GM21825 (cell line): ENCODE measurements at regions not wholly inside any gene's neighbourhood (a gene's known extent, or its start where the extent isn't known, plus 50 kb on each side); places are given as distances from the start of the nearest gene placed in this dataset.
"Not testable (repeated sequence)": the region's sequence is repeated elsewhere in the genome, so short reads cannot be mapped to it uniquely, and the experiment has no call there.

Experiments
- ATAC-seq: cut with Tn5 transposase; IDR thresholded peaks from one replicate; pipeline ENCODE4 v1.9.1; 2021; ENCODE audit warnings: mild to moderate bottlenecking, moderate library complexity; ENCODE audit not compliant: unreplicated experiment

DNA sequence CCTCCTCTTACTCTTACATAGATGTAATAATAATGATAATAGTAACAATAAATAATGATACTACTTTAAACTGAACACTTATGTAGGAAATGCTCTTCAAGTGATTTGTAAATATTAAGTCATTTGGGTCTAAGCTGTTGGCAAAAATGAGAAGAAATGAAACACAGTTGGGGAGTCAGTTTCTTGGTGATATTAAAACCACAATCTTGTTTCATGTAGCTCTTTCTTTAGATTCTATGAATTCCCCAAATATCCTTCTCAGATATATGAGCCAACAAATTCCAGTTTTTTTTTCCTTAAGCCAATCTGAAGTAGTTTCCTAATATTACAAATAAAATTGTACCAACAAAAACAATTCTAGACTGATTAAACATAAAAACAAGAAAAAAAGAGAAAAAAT lies 1115.6 kb upstream of the CNTN5 start:
- ATAC-seq = no peak

DNA sequence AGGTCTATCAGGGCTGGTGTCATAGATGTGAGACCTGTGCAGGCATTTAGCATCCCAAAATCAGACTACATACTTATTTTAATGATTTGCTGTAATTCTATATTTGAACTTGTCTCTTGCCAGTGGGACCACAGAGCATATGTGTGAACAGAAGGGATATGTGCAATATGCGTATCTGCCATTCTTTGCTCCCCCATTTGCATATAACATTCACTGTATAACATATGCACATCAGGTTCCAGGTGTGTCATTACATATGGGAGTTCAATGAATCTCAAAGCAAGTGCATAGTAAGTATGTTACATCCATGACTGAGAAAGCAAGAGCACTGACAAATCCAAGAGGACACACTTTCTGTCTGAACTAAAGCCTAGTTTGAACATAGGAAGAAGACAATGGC lies 1115.1 kb upstream of the CNTN5 start:
- no peak for ATAC-seq

DNA sequence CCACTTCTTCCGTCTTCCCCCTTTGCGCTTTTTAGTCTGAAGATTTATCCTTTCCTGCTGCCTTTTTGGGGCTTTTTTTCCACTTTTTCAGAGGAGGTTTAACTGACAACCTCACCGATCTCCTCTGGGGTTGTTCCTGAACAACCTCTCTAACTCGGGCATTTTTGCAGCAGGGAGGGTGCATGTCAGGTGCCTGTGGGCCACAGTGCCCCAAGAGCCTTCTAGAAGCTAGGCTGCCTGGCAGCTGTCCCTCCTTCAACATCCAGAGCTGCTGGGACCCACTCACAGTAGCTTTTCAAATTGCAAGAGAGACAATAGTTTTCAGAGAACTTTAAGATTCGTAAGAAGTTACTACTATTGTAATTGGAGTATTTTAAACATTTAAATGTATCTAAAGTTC lies 1112.4 kb upstream of the CNTN5 start:
- no peak for ATAC-seq

DNA sequence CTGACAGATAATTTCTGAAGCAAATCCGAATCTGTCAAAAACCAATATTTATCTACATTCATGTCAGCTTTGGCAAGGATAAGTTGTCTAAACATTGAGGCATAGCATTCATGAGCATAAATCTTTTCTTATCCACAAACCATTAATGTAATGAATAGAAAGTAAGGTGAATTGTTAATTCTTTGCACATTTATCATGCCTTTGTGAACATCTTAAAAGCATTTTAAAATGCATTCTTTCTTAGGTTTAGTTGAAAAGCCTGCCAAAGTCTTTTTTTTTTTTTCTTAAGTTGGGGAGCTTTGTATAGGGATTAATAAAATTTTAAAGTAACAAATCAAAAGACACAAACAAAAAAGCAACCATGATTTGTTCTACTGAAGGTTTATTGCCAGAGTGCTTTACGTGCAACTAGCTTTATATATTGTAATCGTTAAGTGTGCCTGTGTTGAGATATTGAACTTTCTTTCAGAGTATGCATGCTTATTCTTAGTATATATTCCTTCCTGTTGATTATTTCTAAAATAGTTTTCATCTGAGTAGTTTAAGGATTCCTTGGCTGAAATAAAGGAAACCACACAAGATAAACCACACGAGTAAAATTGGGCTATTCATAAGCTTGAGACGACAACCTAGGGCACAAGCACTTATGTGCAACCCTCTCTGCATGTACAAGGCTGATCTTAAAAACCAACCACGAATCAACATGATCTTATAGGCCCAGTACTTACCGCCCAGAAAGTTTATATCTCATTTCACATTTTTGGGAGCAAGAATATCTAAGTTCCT lies 1110.9 kb upstream of the CNTN5 start:
- no peak for ATAC-seq

DNA sequence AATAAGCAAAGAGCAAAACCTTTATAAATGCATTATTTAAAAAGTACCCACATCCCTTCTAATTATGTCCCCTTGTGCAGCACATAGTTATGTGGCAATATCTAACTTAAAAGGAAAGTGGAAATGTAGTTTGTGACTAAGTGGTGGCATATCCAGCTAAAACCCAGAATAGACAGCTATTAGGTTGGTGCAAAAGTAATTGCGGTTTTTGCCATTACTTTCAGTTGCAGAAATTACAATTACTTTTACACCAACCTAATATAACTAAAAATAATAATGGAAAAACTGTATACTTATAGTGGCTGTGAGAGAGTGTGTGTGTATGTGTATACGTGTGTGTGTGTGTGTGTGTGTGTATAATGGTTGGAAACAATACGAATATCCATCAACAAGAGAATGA lies 1108.1 kb upstream of the CNTN5 start:
- no peak for ATAC-seq

DNA sequence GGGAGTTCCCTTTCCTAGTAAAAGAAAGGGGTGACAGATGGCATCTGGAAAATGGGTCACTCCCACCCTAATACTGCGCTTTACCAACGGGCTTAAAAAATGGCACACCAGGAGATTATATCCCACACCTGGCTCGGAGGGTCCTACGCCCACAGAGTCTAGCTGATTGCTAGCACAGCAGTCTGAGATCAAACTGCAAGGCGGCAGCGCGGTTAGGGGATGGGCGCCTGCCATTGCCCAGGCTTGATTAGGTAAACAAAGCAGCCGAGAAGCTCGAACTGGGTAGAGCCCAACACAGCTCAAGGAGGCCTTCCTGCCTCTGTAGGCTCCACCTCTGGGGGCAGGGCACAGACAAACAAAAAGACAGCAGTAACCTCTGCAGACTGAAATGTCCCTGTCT lies 1097.8 kb upstream of the CNTN5 start:
- not testable (repeated sequence) for ATAC-seq

DNA sequence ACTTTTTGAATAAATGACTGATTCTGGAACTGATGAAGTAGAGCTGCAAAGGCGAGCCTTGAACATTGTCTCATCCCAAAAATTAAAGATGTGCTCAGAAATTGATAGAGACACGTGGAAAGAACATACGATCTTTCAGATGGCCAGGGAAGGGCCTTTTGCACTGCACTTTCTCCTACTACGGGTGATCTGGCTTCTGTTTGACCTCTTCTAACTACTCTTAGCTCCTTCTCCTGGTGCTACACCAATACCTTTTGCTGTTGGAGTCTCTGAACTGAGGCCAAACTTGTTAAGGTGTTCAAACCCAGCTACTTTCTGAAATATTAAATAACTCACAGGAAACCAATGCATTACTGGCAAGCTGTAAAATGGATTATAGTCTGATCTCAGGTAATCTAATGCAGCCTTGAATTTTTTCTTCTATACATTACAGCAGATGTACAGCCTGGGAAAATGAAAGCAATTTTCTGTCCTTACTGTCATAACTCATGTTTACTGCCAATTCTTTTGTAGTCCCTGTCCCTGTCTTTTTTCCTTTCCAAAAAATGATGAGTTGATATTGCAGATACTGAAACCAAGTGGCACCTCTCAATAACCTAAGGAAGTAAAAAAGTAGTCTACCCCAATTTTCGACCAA lies 1086.1 kb upstream of the CNTN5 start:
- ATAC-seq = no peak

DNA sequence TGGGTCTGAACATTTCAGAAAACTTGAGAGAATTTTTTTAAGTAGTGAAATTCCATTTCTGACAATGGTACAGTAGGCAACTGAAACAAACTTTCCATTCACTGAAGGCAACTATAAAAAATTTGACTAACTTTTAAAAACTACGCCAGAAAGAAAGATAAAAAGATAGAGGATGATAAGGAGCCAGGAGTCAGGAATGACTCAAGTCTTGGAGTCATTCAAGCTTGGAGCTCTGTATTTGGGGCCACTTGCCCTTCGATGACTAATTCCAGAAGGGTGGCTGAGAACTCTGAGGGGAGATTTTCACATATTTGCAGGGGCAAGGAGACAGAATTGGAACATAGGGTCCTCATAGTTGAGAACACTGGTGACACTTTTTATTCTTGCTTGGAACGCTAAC lies 1083.2 kb upstream of the CNTN5 start:
- no peak for ATAC-seq

DNA sequence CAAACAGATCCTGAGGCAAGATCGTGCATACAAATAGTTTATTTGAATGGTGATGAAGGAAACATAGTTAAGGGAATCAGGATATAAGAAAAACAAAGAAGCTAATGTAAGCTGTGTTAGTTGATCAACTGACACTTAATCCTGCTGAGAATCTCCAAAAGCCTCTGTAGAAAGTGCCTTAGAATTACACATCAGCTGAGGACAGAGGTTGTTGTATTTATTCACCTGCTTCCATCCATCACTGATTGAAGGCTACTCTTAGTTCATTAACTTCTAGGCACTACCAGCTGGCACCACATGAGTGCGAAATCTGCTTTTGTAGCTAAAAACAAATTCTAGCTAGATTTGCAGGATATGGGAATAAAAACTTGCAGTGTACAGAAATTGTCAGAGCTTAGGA lies 1082.0 kb upstream of the CNTN5 start:
- ATAC-seq = no peak

DNA sequence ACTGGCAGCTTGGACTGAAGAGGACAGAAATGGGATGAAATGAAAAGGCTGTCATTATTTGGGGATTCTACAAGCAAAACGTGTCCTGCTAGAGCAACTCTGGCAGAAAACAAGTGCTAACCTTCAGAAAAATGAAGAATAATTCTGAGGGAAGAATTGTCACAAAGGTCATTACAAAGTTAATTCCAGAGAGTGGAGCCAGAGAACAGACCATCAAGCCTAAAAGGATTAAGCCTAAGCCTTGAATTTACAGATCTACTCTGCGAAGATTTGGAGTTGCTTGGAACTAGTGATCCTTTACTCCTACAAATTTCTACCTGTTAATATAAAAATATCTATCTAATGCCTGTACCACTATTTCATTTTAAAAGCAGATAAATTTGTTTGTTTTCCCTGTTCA lies 1077.3 kb upstream of the CNTN5 start:
- no peak for ATAC-seq

DNA sequence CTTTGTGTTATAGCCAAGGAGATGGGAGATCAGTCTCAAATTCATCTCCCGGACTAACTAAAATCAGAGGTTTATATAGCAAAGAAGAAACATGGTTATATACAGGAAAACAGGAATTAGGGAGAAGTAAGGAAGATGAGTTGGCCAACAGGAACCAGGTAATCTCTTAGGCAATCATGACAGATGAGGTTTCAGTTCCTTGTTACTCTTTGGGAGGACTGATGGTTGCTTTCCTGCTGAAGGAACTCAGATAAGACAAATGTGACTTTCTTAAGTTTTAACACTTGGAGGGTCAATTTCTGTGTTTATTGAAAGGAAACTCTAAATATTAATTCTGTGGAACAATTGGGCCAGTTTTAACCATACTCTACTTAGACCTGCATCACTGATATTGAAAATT lies 1072.0 kb upstream of the CNTN5 start:
- no peak for ATAC-seq

DNA sequence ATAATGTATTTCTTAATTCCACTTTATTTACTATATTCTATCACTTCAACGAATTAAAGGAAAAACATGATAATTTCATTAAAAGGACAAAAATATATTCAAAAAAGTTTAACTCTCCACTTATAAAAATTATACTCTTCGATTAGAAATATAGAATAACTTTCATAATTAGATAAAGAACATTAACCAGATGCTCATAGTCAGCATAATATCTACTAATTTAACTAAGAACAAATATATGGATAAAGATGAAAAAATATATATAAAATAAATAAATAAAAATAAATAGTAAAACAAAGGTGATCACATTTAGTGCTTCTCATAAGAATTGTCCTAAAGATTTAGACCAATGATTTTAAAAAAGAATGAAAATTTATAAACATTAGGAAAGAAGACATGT lies 1065.2 kb upstream of the CNTN5 start:
- ATAC-seq = no peak

DNA sequence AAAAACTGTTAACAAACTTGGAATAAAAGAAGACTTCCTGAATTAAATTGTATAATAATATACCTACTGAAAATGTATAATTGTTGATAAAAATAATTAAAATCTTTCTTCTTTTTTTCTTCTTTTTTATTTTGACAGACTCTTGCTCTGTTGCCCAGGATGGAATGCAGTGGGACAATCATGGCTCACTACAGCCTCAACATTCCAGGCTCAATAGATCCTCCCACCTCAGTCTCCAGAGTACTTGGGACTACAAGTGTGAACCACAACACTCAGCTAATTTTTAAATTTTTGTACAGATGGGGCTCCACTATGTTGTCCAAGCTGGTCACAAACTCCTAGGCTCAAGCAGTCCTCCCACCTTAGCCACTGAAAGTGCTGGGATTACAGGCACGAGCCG lies 1063.8 kb upstream of the CNTN5 start:
- no peak for ATAC-seq

DNA sequence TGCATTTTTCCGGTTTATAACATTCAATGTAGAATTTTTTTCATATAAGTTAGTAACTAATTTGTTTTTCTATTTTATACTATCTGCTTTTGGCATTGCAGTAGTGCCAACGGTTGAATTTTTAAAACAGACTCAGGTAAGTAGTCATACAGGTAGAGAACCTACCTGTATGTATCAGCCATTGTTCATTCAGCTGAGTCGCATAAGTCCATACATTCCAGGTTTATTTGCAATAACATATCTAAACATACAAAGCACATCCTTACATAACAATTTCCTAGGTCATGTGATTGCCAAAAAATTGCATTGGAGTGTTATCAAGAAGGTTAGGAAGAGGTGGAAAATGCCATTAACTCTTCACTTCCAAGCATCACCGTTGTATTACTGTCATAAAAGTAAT lies 1059.3 kb upstream of the CNTN5 start:
- ATAC-seq = no peak

DNA sequence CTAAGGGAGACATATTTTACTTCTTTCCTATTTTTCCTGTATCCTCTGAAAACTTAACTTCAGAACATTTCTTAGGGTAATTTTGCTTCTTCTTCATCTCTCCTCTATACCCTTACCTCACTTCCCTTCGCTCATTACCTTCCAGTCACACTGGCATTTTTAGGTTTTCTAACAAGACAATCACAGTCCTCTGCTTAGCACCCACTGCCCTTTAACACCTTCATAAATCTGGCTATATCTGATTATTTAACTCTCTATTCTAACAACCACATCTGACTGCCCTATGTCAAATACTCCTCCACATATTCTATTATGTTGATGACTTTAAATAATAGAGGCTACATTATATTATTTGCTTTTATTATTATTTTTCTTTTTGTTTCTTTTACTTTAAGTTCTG lies 1058.0 kb upstream of the CNTN5 start:
- no peak for ATAC-seq

DNA sequence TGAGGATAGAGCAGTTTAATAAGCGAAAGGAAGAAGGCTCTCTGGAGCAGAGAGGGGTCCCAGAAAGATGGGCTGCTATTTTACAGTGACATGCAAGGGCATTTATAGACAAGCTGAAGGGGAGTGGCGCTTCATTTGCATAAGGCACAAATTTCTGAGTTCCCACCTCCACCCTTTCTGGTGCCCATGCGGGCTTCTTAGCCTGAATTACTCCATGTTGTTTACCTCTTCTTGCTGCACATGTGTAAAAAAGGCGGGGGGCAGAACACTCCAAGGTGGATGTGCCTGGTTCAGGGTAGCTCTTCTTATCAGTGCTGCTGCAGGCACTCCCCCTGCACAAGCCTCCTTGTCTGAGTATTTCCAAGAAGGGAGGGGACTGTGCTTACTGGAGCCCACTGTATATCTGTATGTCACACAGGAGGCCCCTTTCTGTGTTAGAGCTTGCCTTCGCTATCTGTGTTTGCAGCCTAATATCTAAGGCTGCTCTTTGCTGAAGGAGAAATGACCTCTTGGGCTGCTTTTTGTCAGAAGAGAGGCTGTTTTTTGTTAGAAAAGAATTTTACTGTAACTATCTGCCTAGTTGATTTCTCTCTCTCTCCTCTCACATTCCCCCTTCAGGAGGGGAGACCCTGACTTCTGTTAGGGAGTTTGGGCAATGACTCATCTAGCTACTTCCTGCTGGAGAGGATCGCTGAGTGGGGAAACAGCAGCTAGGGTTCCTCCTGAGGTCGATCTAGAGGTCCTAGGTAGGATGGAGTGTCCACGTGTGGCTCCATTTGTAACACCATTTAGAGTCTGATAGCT lies 1057.0 kb upstream of the CNTN5 start:
- ATAC-seq = no peak

DNA sequence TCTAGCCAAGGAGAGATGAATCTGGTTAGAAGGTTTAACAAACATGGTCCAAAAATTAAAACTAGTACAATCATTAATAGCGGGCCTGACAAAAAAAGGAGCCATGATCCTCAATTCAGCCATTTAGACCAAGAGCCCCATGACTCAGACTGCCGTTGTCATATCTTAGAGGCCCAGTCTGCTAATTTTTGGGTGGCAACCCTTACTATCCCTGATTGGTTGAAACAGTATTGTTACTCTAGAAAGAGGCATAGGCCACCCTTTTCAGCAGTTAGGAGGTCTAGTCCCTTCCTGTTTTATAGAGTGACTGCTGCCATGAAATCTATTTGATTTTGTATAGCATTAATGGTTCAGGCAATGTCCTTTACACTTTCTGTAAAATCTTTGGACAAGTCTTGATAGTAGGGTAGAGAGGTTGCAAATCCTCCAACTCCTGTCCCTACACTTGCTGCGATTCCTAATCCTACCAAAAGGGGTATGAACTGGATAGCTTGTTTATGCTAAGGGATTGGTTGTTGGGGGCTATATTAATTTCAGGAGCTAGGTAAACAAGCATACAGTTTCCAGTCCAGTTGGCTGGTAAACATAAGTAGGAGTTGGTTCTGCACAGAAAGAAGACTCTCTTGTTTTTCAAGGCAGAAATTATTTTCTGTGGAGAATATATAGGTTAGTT lies 1056.3 kb upstream of the CNTN5 start:
- no peak for ATAC-seq

DNA sequence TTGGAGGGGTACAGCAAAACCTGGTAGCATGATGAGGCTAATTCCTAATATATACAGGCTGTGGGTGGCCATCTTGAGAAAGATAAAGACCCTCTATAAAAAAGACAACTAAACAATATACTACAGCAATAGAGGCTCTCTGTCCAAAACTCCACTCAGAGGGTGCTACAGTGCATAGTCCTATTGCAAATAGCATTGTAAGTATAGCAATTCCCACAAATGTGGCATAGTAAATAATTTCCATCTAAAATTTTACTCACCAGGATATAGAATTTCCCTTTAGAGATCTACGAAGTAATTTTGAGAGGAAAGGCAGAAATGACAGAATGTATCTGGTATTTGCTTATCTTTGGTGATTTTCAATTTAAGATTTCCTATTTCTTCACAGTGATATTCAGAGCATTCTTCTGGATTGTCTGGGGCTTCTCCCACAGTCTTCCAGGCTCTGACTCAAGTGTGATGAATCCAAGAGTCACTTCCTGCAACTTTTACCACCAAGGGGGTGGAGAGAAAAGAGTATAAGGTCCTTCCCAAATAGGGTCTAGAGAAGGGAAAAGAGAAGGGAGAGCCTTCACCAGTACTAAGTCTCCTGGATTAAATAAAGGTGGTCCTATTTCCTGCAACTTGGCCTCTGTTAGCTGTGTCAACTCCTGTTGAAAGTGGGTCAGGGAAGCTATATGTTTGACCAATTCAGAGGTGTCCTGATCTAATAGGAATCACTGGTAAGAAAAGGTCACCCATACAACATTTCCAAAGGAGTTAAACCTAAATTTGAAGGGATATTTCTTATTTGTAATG lies 1054.7 kb upstream of the CNTN5 start:
- no peak for ATAC-seq

DNA sequence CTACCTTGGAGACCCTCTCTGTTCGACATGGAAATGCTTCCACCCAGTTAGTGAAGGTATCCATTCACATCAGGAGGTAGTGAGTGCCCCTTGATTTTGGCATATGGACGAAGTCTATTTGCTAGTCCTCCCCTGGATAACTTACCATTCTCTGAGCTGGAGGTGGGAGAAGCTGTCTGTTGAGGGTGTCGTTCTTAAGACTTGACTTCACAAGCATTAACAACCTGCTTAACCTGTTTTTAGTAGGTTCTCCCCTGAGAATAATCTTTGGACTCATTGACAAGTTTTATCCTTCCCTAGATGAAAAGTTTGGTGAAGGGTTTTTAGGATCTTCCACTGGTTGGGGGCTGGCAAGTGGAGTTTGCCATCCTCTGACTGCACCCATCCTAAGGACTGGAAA lies 1053.8 kb upstream of the CNTN5 start:
- no peak for ATAC-seq

DNA sequence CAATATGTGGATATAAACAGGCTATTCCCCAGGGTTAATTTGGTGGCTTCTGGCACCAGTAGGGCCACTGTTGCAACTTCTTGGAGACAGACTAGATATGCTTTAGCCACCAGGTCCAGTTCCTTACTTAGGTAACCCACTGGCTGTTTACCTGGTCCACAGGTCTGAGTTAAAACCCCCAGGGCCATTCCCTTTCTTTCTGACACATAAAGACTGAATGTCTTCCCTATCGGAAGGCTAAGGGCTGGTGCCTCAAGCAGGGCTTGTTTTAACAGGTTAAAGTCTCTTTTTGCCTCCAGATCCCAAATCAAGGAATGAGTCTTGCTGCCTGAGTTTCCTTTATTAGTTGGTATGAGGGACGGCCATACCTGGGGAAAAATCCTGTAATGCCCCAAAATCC lies 1052.7 kb upstream of the CNTN5 start:
- ATAC-seq = no peak

DNA sequence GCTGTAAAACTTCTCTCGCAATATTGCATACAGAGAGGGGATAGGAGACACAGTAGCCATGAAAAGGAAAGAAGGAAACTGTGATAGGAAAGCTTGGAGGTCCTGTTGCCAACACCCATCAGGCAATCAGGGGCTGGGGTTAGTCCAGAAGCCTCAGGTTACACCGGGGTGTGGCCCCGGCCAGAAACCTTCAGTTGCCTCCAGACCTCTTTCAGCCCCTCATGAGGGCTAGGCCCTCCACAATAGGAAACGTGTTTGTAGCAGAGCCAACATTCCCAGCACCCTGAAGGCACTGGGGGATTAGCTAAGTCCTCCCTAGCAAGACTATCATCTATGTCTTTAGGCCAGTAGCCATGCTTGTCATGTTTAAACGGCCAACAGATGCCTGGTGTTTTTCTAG lies 1048.0 kb upstream of the CNTN5 start:
- no peak for ATAC-seq
